DND-41 (cell line): ENCODE measurements at regions not wholly inside any gene's neighbourhood (a gene's known extent, or its start where the extent isn't known, plus 50 kb on each side); places are given as distances from the start of the nearest gene placed in this dataset.

Experiments
- ATAC-seq: fragments of 200-7000 bp; cut with Tn5 transposase; 3 replicates; pipeline ENCODE4 v1.9.1; 2021; ENCODE audit warnings: low read depth; ENCODE audit not compliant: insufficient read depth
- DNase-seq: peaks from one replicate; pipeline ENCODE4 v3.0.0-alpha.2; 2020
- H2AFZ ChIP-seq: 2 replicates; pipeline ENCODE4 v1.6.0; 2012; ENCODE audit warnings: low read depth, low read length
- H3K27ac ChIP-seq: 2 replicates; pipeline ENCODE4 v1.5.1; 2012; ENCODE audit warnings: low read length, inconsistent platforms
- H3K27me3 ChIP-seq: fragments of 200-600 bp; sonication (generic); 2 replicates; pipeline ENCODE4 v1.6.0; 2012; ENCODE audit warnings: low read length, mild to moderate bottlenecking, inconsistent platforms; ENCODE audit not compliant: insufficient read depth, poor library complexity
- H3K36me3 ChIP-seq: 2 replicates; pipeline ENCODE4 v1.5.1; 2012; ENCODE audit warnings: low read length, inconsistent platforms; ENCODE audit not compliant: insufficient read depth
- H3K4me1 ChIP-seq: 2 replicates; pipeline ENCODE4 v1.5.1; 2012; ENCODE audit warnings: mild to moderate bottlenecking, low read length; ENCODE audit not compliant: insufficient read depth
- H3K4me2 ChIP-seq: 2 replicates; pipeline ENCODE4 v1.6.0; 2012; ENCODE audit warnings: mild to moderate bottlenecking, moderate library complexity, low read length, inconsistent platforms; ENCODE audit not compliant: insufficient read depth
- H3K4me3 ChIP-seq, 2 experiments: fragments of 200-600 bp in 1 of 2; shearing (Covaris generic) in 1 of 2; 2 replicates each; pipeline ENCODE4 v1.5.1; 2012 to 2016; ENCODE audit warnings: inconsistent platforms in 2 of 2, low read length in 2 of 2, mild to moderate bottlenecking in 2 of 2, low read depth in 1 of 2, moderate library complexity in 1 of 2
- H3K79me2 ChIP-seq: 2 replicates; pipeline ENCODE4 v1.6.0; 2012; ENCODE audit warnings: low read length, inconsistent platforms; ENCODE audit not compliant: insufficient read depth
- H3K9ac ChIP-seq: 2 replicates; pipeline ENCODE4 v1.6.0; 2012; ENCODE audit warnings: low read depth, mild to moderate bottlenecking, inconsistent platforms, low read length, moderate library complexity
- H3K9me3 ChIP-seq: 2 replicates; pipeline ENCODE4 v1.5.1; 2012; ENCODE audit warnings: low read length, moderate library complexity, mild to moderate bottlenecking, inconsistent platforms; ENCODE audit not compliant: insufficient read depth, severe bottlenecking
- H4K20me1 ChIP-seq: 2 replicates; pipeline ENCODE4 v1.6.0; 2012; ENCODE audit warnings: low read length; ENCODE audit not compliant: insufficient read depth
- EZH2 ChIP-seq: IDR thresholded peaks from 3 replicates; pipeline ENCODE4 v1.6.1; 2012; ENCODE audit warnings: borderline replicate concordance, low read depth, mild to moderate bottlenecking, moderate library complexity, low read length, inconsistent platforms; ENCODE audit not compliant: severe bottlenecking
- TF ChIP-seq, protein P1 (sequence below): IDR thresholded peaks from 2 replicates; pipeline ENCODE4 v1.5.1; 2012; ENCODE audit warnings: borderline replicate concordance, low read length, moderate library complexity, mild to moderate bottlenecking; ENCODE audit not compliant: poor library complexity, severe bottlenecking; ENCODE audit errors: extremely low read depth

DNA sequence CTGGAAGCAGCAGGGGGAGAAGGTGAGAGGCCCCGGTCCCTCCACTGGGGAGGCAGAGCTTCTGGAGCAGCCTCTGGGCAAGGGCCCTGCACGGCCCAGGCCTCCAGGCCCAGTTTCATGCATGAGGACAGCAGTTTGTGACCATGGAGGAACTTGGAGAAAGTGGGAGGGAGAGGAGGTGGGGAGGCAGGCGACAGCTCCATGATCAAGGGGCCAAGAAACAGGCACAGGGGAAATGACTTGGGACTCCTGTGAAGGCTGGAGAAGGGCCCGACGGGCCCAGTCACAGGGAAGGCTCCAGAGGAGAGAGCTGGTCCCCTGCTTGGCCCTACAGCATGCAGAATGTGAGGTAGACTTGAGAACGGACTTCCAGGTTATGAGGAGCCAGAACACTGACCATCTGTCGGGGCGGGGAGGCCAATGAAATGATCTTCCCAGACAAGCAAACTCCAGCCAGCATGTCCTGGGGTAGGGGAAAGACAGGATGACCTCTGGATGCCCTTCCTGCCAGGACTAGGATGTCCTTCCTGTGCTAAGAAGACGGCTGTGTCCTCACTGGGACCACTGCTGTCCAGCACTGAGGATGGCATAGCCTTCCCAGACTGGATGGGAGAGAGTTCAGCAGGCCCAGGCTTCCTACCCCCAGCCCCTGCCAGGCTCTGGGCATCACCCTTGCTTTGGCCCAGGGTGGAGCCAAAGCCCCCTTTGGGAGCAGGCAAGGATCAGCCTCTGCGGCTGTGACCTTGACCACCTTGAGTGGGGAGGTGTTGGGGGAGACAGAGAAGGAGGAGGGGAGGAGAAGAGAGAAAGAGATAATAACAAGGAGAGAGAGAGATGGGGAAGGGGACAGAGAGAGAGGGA, 548.2 kb downstream of the PTPRU start:
- peaks cover 7% of the 10 kb centered on the region for H4K20me1 ChIP-seq
- H3K36me3 ChIP-seq, result no peaks in the 10 kb centered on the region
- no peaks in the 10 kb centered on the region for H3K79me2 ChIP-seq
- TF ChIP-seq, protein P1, sequence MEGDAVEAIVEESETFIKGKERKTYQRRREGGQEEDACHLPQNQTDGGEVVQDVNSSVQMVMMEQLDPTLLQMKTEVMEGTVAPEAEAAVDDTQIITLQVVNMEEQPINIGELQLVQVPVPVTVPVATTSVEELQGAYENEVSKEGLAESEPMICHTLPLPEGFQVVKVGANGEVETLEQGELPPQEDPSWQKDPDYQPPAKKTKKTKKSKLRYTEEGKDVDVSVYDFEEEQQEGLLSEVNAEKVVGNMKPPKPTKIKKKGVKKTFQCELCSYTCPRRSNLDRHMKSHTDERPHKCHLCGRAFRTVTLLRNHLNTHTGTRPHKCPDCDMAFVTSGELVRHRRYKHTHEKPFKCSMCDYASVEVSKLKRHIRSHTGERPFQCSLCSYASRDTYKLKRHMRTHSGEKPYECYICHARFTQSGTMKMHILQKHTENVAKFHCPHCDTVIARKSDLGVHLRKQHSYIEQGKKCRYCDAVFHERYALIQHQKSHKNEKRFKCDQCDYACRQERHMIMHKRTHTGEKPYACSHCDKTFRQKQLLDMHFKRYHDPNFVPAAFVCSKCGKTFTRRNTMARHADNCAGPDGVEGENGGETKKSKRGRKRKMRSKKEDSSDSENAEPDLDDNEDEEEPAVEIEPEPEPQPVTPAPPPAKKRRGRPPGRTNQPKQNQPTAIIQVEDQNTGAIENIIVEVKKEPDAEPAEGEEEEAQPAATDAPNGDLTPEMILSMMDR, result no peak
- TF ChIP-seq EZH2, result no peak
- no peak overlapping the region for H3K4me2 ChIP-seq
- no peak for ATAC-seq
- H3K4me3 ChIP-seq, result no peak overlapping the region
- H3K27me3 ChIP-seq, result peaks cover 9% of the 10 kb centered on the region
- no peak for DNase-seq
- no peak overlapping the region for H3K9ac ChIP-seq
- H3K9me3 ChIP-seq, result no peaks in the 10 kb centered on the region
- H2AFZ ChIP-seq, result no peak overlapping the region
- H3K4me1 ChIP-seq, result no peaks in the 10 kb centered on the region
- H3K27ac ChIP-seq, result no peak overlapping the region

DNA sequence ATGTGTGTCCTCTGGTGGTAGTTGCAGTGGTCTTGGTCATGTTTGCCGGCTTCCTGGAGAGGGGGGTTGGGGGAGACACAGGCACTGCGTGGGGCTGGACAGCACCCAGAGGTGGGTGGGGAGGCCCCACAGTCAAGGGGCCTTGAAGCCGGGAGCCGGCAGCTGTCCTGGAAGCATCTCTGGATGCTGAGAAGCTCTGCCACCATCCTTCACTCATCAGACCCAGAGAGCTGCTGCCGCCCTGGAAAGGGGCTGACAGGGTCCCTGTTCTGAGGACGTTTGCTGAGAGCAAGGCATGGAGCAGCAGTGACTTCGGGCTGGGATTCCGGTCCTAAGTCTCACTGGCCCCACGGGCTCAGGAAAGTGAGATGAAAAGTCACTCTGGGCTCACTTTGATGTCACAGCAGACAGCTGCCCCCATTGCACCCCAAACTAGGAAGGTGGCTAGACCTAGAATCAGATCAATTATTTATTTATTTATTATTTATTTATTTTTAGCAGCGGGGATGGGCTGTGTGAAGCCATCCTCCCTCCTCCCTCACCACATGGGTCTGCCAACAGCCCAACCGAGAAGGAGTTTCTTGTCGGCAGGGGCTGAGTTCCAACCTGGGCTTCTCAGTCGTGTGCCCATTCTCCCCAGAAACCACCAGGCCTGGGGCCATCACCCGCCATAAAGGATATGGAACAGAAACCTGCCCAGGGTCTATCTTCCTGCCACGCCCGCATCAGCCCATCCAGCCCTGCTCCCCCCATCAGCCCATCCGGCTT, 547.4 kb downstream of the PTPRU start:
- Histone ChIP-seq H3K4me3 (no peak overlapping the region), H3K4me2 (no peak overlapping the region), H3K36me3 (no peaks in the 10 kb centered on the region), H3K27me3 (peaks cover 9% of the 10 kb centered on the region), H3K4me1 (no peaks in the 10 kb centered on the region), H3K27ac (no peak overlapping the region), H3K9ac (no peak overlapping the region), H2AFZ (no peak overlapping the region), H3K79me2 (no peaks in the 10 kb centered on the region), H4K20me1 (peaks cover 7% of the 10 kb centered on the region), H3K9me3 (no peaks in the 10 kb centered on the region)
- no peak for DNase-seq
- ATAC-seq, result no peak
- TF ChIP-seq, protein P1, result no peak
- TF ChIP-seq EZH2, result no peak

DNA sequence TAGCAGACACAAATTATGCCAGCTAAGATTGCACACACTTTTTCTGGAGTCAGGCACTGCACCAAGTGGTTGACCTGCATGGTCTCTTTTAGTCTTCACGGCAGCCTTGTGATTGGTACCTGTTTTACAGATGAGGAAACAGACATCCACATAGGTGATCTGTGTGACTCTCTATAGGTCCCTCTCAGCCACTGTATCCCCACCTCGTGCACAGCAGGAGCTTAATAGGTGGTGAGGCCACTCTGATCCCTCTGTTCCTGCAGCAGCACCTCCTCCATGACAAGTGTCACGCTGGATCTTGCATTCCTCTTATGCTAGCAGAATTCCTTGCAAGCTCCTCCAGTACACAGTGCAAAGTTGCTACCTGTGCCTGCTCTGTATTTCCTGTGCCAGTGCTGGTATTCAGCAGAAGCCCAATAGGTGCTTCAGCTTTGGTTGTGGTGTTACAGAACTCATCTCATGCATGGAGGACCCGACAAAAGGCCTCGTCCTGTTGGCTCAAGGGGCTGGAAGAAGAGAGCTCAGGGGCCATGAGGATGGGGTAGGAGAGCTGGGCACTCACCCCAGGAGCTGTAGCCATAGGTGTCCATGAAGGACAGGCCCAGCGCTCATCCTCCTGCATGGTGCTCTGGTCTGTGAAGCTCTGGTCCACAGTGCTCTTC, 546.7 kb downstream of the PTPRU start:
- Histone ChIP-seq H4K20me1 (peaks cover 4% of the 10 kb centered on the region), H3K4me1 (no peaks in the 10 kb centered on the region), H3K9ac (no peak overlapping the region), H3K4me3 (no peak overlapping the region), H3K27me3 (peaks cover 9% of the 10 kb centered on the region), H2AFZ (no peak overlapping the region), H3K9me3 (no peaks in the 10 kb centered on the region), H3K79me2 (no peaks in the 10 kb centered on the region), H3K4me2 (no peak overlapping the region), H3K27ac (no peak overlapping the region), H3K36me3 (no peaks in the 10 kb centered on the region)
- TF ChIP-seq, protein P1, result no peak
- TF ChIP-seq EZH2, result no peak
- no peak for DNase-seq
- ATAC-seq, result no peak
